B cell (primary cell): ENCODE measurements at regions not wholly inside any gene's neighbourhood (a gene's known extent, or its start where the extent isn't known, plus 50 kb on each side); places are given as distances from the start of the nearest gene placed in this dataset.

Experiments
- ATAC-seq: fragments of 200-7000 bp; cut with Tn5 transposase; one replicate; pipeline ENCODE4 v1.10.0; 2021; ENCODE audit warnings: low read depth, mild to moderate bottlenecking, moderate number of reproducible peaks, moderate library complexity
- CTCF ChIA-PET: fragments of 350-600 bp; sonication (Branson Sonifier 250); formaldehyde crosslinking; loops from one replicate; lab custom pipeline; 2021; ENCODE audit warnings: antibody characterized with exemption, inconsistent platforms; lab: Charles Lee
- POLR2A ChIA-PET: fragments of 350-600 bp; sonication (Branson Sonifier 250); formaldehyde crosslinking; loops from one replicate; lab custom pipeline; 2021; ENCODE audit warnings: antibody characterized with exemption; lab: Charles Lee
- DNase-seq: peaks from one replicate; pipeline ENCODE4 v3.0.0; 2013
- H2AFZ ChIP-seq: 2 replicates; pipeline ENCODE4 v1.6.1; 2012; ENCODE audit warnings: mild to moderate bottlenecking, low read depth, low read length; ENCODE audit not compliant: insufficient read depth, poor library complexity, severe bottlenecking
- H3K27ac ChIP-seq, 2 donors: 1 replicate in 1 of 2; 2 replicates in 1 of 2; pipeline ENCODE4 v1.5.1; 2012 to 2013; ENCODE audit warnings: low read length in 2 of 2, mild to moderate bottlenecking in 2 of 2, moderate library complexity in 1 of 2
- H3K27me3 ChIP-seq, 4 experiments: fragments of 200-600 bp in 1 of 4; sonication (generic) in 1 of 4; replicated peaks in 1 of 4; 1 replicate in 2 of 4; 2 replicates in 2 of 4; pipeline versions ENCODE4 v1.6.1 to v1.7.0; 2013 to 2016; ENCODE audit warnings: low read length in 3 of 4, mild to moderate bottlenecking in 2 of 4, mixed read lengths in 1 of 4, moderate library complexity in 1 of 4; ENCODE audit not compliant: insufficient read depth in 4 of 4, control insufficient read depth in 3 of 4; ENCODE audit errors: control extremely low read depth in 1 of 4
- H3K36me3 ChIP-seq, 2 experiments: replicated peaks in 1 of 2; 1 replicate in 1 of 2; 2 replicates in 1 of 2; pipeline versions ENCODE4 v1.6.1 to v1.7.1; 2013; ENCODE audit warnings: low read length in 1 of 2; ENCODE audit not compliant: insufficient read depth in 2 of 2, control insufficient read depth in 1 of 2; ENCODE audit errors: control extremely low read depth in 1 of 2, extremely low read depth in 1 of 2
- H3K4me1 ChIP-seq, 2 donors: fragments of 200-600 bp in 1 of 2; sonication (generic) in 1 of 2; 1 replicate in 1 of 2; 2 replicates in 1 of 2; pipeline versions ENCODE4 v1.5.1 to v1.6.1; 2013 to 2017; ENCODE audit warnings: low read length in 2 of 2; ENCODE audit not compliant: control insufficient read depth in 2 of 2, insufficient read depth in 2 of 2
- H3K4me2 ChIP-seq: replicated peaks from 2 replicates; pipeline ENCODE3; 2012; ENCODE audit warnings: mild to moderate bottlenecking, low read depth, low read length; ENCODE audit not compliant: poor library complexity, severe bottlenecking
- H3K4me3 ChIP-seq, 5 experiments: fragments of 200-600 bp in 1 of 5; sonication (generic) in 1 of 5; 1 replicate in 3 of 5; 2 replicates in 2 of 5; pipeline versions ENCODE4 v1.5.1 to v1.7.0; 2011 to 2016; ENCODE audit warnings: low read length in 4 of 5, mild to moderate bottlenecking in 4 of 5, low read depth in 2 of 5, control low read depth in 1 of 5, moderate library complexity in 1 of 5; ENCODE audit not compliant: insufficient read depth in 1 of 5; ENCODE audit errors: control extremely low read depth in 1 of 5, extremely low read depth in 1 of 5
- H3K79me2 ChIP-seq: fragments of 200-600 bp; sonication (generic); one replicate; pipeline ENCODE4 v1.6.0; 2016; ENCODE audit warnings: low read length; ENCODE audit not compliant: control insufficient read depth, insufficient read depth
- H3K9ac ChIP-seq: fragments of 200-600 bp; sonication (generic); 2 replicates; pipeline ENCODE4 v1.6.1; 2017; ENCODE audit warnings: mild to moderate bottlenecking, low read length, moderate library complexity
- H3K9me3 ChIP-seq, 3 donors: one replicate each; pipeline versions ENCODE4 v1.6.1 to v1.7.1; 2013; ENCODE audit warnings: low read length in 2 of 3; ENCODE audit not compliant: control insufficient read depth in 2 of 3, insufficient read depth in 1 of 3; ENCODE audit errors: control extremely low read depth in 1 of 3
- H4K20me1 ChIP-seq: 2 replicates; pipeline ENCODE4 v1.6.0; 2012; ENCODE audit warnings: mild to moderate bottlenecking, low read length; ENCODE audit not compliant: insufficient read depth, control insufficient read depth, poor library complexity, severe bottlenecking
- H3K27ac Mint-ChIP-seq: one replicate; pipeline ENCODE4 v1.8.0; 2021; ENCODE audit warnings: mixed read lengths
- H3K27me3 Mint-ChIP-seq: one replicate; pipeline ENCODE4 v1.8.0; 2021; ENCODE audit warnings: mixed read lengths
- H3K4me1 Mint-ChIP-seq: one replicate; pipeline ENCODE4 v1.8.0; 2021; ENCODE audit warnings: mixed read lengths
- H3K4me3 Mint-ChIP-seq: one replicate; pipeline ENCODE4 v1.8.0; 2021; ENCODE audit warnings: mixed read lengths
- H3K9me3 Mint-ChIP-seq: one replicate; pipeline ENCODE4 v1.8.0; 2022; ENCODE audit warnings: mixed read lengths; ENCODE audit not compliant: insufficient read depth
- CTCF ChIP-seq: fragments of 200-600 bp; IDR thresholded peaks from one replicate; pipeline ENCODE4 v1.8.0; 2022; ENCODE audit warnings: antibody characterized with exemption, mild to moderate bottlenecking
- EZH2 ChIP-seq: IDR thresholded peaks from 2 replicates; pipeline ENCODE4 v1.6.1; 2012; ENCODE audit warnings: borderline replicate concordance, low read depth, mild to moderate bottlenecking, moderate library complexity, low read length; ENCODE audit not compliant: insufficient read depth, poor library complexity, severe bottlenecking
- WGBS: methylation state at CpG from one replicate; pipeline ENCODE4 v1.1.5; 2013; ENCODE audit warnings: missing lambda C conversion rate; ENCODE audit not compliant: insufficient coverage; 5-methylcytosine and 5-hydroxymethylcytosine counted together
- intact Hi-C: fragments of 100-400 bp; cut with micrococcal nuclease; formaldehyde crosslinking; loops from one replicate; pipeline ENCODE4 v1.10.0; 2022

- Histone ChIP-seq H3K4me1 (no peaks in the 10 kb centered on the region), H3K4me3 (no peak overlapping the region), H3K27me3 (no peaks in the 10 kb centered on the region), H3K9me3 (peaks cover 0 to 7% (median 0%) of the 10 kb centered on the region in 3 donors), H3K36me3 (no peaks in the 10 kb centered on the region), H3K9ac (no peak overlapping the region), H4K20me1 (no peaks in the 10 kb centered on the region), H3K79me2 (no peaks in the 10 kb centered on the region), H2AFZ (no peak overlapping the region), H3K4me2 (no peak overlapping the region), H3K27ac (no peak overlapping the region)
- no peaks in the 10 kb centered on the region for H3K27me3 Mint-ChIP-seq
- no peak overlapping the region for H3K27ac Mint-ChIP-seq
- intact Hi-C loops = no loop called here
- no peaks in the 10 kb centered on the region for H3K4me1 Mint-ChIP-seq
- DNase-seq (no peak), ATAC-seq (no peak)
- TF ChIP-seq CTCF (no peak), EZH2 (no peak)
- CTCF ChIA-PET = no interaction called here
- POLR2A ChIA-PET = no interaction called here
- H3K4me3 Mint-ChIP-seq = no peak overlapping the region
- no peaks in the 10 kb centered on the region for H3K9me3 Mint-ChIP-seq
Measured at GRCh38 chr20:11651647-11652046, 266.0 kb upstream of the BTBD3 start.

- intact Hi-C loops = no loop called here
- H3K9me3 ChIP-seq = peaks cover 0 to 2% (median 0%) of the 10 kb centered on the region in 3 donors
- H3K9ac ChIP-seq = no peak overlapping the region
- no peak overlapping the region for H2AFZ ChIP-seq
- DNase-seq = no peak
- H3K4me3 ChIP-seq = no peak overlapping the region
- H3K27ac ChIP-seq = no peak overlapping the region
- no peak for TF ChIP-seq CTCF
- TF ChIP-seq EZH2 = no peak
- ChIA-PET CTCF (no interaction called here), POLR2A (no interaction called here)
- ATAC-seq = no peak
- no peaks in the 10 kb centered on the region for H3K79me2 ChIP-seq
- no peak overlapping the region for H3K27ac Mint-ChIP-seq
- no peaks in the 10 kb centered on the region for H3K36me3 ChIP-seq
- no peaks in the 10 kb centered on the region for H3K27me3 Mint-ChIP-seq
- 86% methylated on average over 1 of the region's 3 CpGs for WGBS
- H3K9me3 Mint-ChIP-seq = no peaks in the 10 kb centered on the region
- H3K4me3 Mint-ChIP-seq = no peak overlapping the region
- no peaks in the 10 kb centered on the region for H4K20me1 ChIP-seq
- H3K4me1 Mint-ChIP-seq = no peaks in the 10 kb centered on the region
- H3K27me3 ChIP-seq = no peaks in the 10 kb centered on the region
- H3K4me2 ChIP-seq = no peak overlapping the region
- no peaks in the 10 kb centered on the region for H3K4me1 ChIP-seq
Measured at GRCh38 chr20:11652128-11652527, 265.6 kb upstream of the BTBD3 start.
